ENCODE measurements at regions not wholly inside any gene's neighbourhood (a gene's known extent, or its start where the extent isn't known, plus 50 kb on each side); places are given as distances from the start of the nearest gene placed in this dataset.

GRCh38 chr1:184854036-184854435 is 99.4 kb upstream of the EDEM3 start:
- ATAC-seq (ENCODE audit: insufficient read depth, low FRiP score) (no peak), DNase-seq (no peak)
- H3K4me3 ChIP-seq = no peak overlapping the region
- H3K4me1 ChIP-seq (ENCODE audit: control insufficient read depth in 5 of 5, insufficient read depth in 5 of 5, low read length in 5 of 5) = peaks cover 0 to 10% (median 0%) of the 10 kb centered on the region in 5 donors
- no peak for TF ChIP-seq CTCF (IDR thresholded peaks at IDR 0.05; ENCODE audit: control extremely low read depth, extremely low read depth)
- no peaks in the 10 kb centered on the region for H3K9me3 ChIP-seq (ENCODE audit: control insufficient read depth in 4 of 4, insufficient read depth in 3 of 4, low read length in 3 of 4)
- H3K9ac ChIP-seq (ENCODE audit: insufficient read depth in 1 of 2, low read length in 2 of 2) = no peak overlapping the region
- 89 to 91% methylated on average over 1 of the region's 1 CpG for WGBS, 2 donors
- H3K27ac ChIP-seq (ENCODE audit: low read depth in 1 of 2, low read length in 1 of 2) = peak overlapping the region in 1 of 2 donors; percentile 35
- no peaks in the 10 kb centered on the region for H3K27me3 ChIP-seq (ENCODE audit: control insufficient read depth in 3 of 3, insufficient read depth in 3 of 3, low read length in 2 of 3)
- no peaks in the 10 kb centered on the region for H3K36me3 ChIP-seq (ENCODE audit: control insufficient read depth in 4 of 4, insufficient read depth in 4 of 4, low read length in 4 of 4)

GRCh38 chr1:184851822-184852746 is 97.4 kb upstream of the EDEM3 start:
- ATAC-seq (ENCODE audit: insufficient read depth, low FRiP score) (no peak), DNase-seq (no peak)
- H3K9ac ChIP-seq (ENCODE audit: insufficient read depth in 1 of 2, low read length in 2 of 2) = no peak overlapping the region
- H3K36me3 ChIP-seq (ENCODE audit: control insufficient read depth in 4 of 4, insufficient read depth in 4 of 4, low read length in 4 of 4) = no peaks in the 10 kb centered on the region
- no peaks in the 10 kb centered on the region for H3K27me3 ChIP-seq (ENCODE audit: control insufficient read depth in 3 of 3, insufficient read depth in 3 of 3, low read length in 2 of 3)
- no peak overlapping the region for H3K4me3 ChIP-seq
- no peak overlapping the region for H3K27ac ChIP-seq (ENCODE audit: low read depth in 1 of 2, low read length in 1 of 2)
- H3K4me1 ChIP-seq (ENCODE audit: control insufficient read depth in 5 of 5, insufficient read depth in 5 of 5, low read length in 5 of 5) = peaks cover 0 to 10% (median 0%) of the 10 kb centered on the region in 5 donors
- no peak for TF ChIP-seq CTCF (IDR thresholded peaks at IDR 0.05; ENCODE audit: control extremely low read depth, extremely low read depth)
- H3K9me3 ChIP-seq (ENCODE audit: control insufficient read depth in 4 of 4, insufficient read depth in 3 of 4, low read length in 3 of 4) = no peaks in the 10 kb centered on the region
- 93 to 94% methylated on average over 14 of the region's 14 CpGs for WGBS, 2 donors

GRCh38 chr1:184843732-184844495 is 89.3 kb upstream of the EDEM3 start:
- H3K9me3 ChIP-seq (ENCODE audit: control insufficient read depth in 4 of 4, insufficient read depth in 3 of 4, low read length in 3 of 4) = no peaks in the 10 kb centered on the region
- H3K4me3 ChIP-seq = no peak overlapping the region
- H3K9ac ChIP-seq (ENCODE audit: insufficient read depth in 1 of 2, low read length in 2 of 2) = no peak overlapping the region
- no peaks in the 10 kb centered on the region for H3K27me3 ChIP-seq (ENCODE audit: control insufficient read depth in 3 of 3, insufficient read depth in 3 of 3, low read length in 2 of 3)
- peaks cover 0 to 12% (median 0%) of the 10 kb centered on the region in 5 donors for H3K4me1 ChIP-seq (ENCODE audit: control insufficient read depth in 5 of 5, insufficient read depth in 5 of 5, low read length in 5 of 5)
- no peaks in the 10 kb centered on the region for H3K36me3 ChIP-seq (ENCODE audit: control insufficient read depth in 4 of 4, insufficient read depth in 4 of 4, low read length in 4 of 4)
- ATAC-seq (ENCODE audit: insufficient read depth, low FRiP score) (no peak), DNase-seq (no peak)
- no peak for TF ChIP-seq CTCF (IDR thresholded peaks at IDR 0.05; ENCODE audit: control extremely low read depth, extremely low read depth)
- H3K27ac ChIP-seq (ENCODE audit: low read depth in 1 of 2, low read length in 1 of 2) = peak overlapping the region in 1 of 2 donors; percentile 6
- whole genome bisulfite sequencing, 2 donors = 65 to 73% methylated on average over 6 of the region's 6 CpGs
